HG03469 (cell line): ENCODE measurements at regions not wholly inside any gene's neighbourhood (a gene's known extent, or its start where the extent isn't known, plus 50 kb on each side); places are given as distances from the start of the nearest gene placed in this dataset.
"Not testable (repeated sequence)": the region's sequence is repeated elsewhere in the genome, so short reads cannot be mapped to it uniquely, and the experiment has no call there.

Experiments used
- ATAC-seq: cut with Tn5 transposase; IDR thresholded peaks from one replicate; pipeline ENCODE4 v1.9.1; 2021; ENCODE audit warnings: mild to moderate bottlenecking, moderate library complexity, moderate number of reproducible peaks; ENCODE audit not compliant: unreplicated experiment

DNA sequence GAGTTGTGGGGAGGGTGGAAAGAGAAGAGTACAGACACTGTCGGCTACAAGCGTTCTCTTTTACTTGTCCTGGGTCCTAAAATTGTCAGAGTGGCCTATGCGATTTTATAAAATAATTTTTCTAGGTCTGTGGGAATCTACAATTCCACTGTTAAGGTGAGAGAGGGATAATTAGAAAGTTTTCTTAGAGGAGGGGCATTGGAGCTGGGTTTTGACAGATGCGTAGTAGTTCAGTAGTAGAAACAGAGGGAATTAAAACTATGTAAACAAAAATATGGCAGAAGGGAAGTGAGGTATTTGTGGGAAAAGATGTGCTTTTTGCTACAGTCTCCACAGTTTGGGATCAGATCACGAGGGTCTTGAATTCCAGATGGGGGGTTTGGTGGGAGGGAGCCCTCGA, 129.1 kb upstream of the SHB start:
- ATAC-seq = no peak

GRCh38 chr9:38196714-38197113, 127.7 kb upstream of the SHB start:
- no peak for ATAC-seq

- ATAC-seq = no peak
Observed at GRCh38 chr9:38195737-38196161, 126.7 kb upstream of the SHB start.

- ATAC-seq = no peak
Observed at GRCh38 chr9:38194870-38195269, 125.8 kb upstream of the SHB start.

GRCh38 chr9:38192731-38193265, 123.8 kb upstream of the SHB start:
- no peak for ATAC-seq

DNA sequence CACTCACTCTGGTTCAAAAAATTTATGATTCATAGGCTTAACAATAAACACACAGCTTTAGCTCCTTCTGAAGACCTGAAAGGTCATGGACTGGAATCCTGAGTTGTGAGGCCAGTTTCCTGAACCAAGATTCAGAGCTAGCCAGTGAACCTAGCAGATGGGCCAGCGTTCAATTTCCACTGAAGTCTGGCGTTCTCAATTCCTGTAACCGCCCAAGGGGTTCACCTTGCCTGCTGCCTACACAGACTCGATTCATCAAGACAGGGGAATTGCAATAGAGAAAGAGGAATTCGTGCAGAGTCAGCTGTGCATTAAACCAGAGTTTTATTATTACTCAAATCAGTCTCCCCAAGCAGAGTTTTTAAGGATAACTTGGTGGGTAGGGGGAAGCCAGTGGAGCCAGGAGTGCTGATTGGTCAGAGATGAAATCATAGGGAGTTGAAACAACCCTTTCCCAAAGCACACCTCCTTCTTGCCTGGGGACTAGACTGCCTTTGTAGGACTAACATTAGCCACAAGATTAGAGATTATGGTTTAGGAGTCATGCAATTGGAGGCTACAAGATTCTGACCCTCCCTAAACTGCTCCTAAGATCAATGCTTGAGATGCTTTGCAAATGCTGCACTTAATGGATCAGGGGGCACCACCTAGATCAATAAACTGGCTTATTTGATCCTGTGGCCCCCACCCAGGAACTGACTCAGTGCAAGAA, 117.5 kb upstream of the SHB start:
- no peak for ATAC-seq

- no peak for ATAC-seq
Observed at GRCh38 chr9:38185647-38186403, 116.8 kb upstream of the SHB start.

DNA sequence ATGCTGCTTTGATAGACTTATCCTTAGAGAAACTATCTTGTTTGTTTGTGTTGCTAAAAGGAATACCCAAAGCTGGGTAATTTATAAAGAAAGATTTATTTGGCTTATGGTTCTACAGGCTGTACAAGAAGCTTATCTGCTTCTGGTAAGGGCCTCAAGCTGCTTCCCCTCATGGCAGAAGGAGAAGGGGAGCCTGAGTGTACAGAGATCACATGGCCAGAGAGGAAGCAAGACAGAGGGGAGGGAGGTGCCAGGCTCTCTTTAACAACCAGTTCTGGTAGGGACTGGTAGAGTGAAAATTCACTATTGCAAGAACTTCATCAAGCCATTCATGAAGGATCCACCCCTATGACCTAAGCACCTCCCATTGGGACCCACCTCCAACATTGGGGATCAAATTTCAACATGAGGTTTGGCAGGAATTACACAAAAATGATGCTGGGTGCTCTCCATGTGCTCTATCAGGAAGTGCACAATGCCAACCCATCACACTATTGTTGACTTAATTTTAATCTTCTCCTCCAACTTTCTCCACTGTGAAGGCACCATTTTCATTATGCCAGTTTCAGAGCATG, 115.1 kb upstream of the SHB start:
- no peak for ATAC-seq

DNA sequence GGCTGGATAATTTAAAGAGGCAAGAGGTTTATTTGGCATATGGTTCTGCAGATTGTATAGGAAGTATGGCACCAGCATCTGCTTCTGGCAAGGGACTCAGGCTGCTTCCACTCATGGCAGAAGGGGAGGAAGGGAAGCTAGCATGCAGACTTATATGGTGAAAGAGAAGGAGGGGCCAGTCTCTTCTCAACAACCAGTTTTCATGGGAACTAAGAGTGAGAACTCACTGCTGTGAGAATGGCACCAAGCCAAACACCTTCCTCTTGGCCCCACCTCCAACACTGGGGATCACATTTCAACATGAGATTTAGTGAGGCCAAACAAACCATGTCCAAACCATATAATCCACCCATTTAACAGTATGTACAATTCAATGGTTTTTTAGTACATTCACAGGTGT, 113.3 kb upstream of the SHB start:
- no peak for ATAC-seq

GRCh38 chr9:38181866-38182265, 112.8 kb upstream of the SHB start:
- no peak for ATAC-seq

DNA sequence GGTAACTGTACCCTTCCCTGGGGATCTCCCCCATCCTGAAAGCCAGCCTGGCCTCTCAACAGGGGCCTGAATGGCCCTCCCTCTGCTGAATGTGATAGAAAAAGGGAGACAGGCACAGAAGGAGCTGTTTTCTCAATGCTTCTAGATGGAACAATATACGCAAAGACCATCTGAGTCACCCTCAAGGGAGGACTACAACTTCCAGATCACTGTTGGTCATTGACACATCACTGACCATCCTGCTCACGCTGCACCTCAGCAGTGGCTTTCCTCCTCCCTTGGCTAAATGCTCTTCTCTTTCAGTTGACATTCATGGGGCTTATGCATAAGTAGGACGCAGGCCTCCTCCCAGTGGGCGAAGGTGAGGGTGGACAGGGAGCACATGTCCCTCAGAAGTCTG, 112.2 kb upstream of the SHB start:
- no peak for ATAC-seq

DNA sequence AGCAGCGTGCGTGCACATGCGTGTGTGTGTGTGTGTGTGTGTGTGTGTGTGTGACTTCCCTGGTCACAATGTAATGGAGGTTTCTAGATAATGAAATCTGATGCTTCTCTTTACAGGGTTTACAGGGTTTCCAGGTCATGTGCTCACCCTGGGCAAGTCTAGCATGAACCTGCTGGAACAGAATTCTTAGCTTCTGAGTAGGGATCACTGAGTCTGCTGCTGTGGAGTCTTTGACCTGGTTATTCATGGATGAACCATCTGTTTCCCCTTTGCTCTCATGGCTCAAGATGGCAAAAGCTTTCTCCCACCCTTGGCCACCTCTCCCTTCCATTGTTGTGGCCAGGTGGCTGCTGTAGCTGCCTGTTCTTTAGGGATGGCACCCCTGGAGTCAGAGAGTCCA, 111.6 kb upstream of the SHB start:
- ATAC-seq = no peak

- no peak for ATAC-seq
Observed at GRCh38 chr9:38179965-38180364, 110.9 kb upstream of the SHB start.

- no peak for ATAC-seq
Observed at GRCh38 chr9:38178237-38178636, 109.2 kb upstream of the SHB start.

DNA sequence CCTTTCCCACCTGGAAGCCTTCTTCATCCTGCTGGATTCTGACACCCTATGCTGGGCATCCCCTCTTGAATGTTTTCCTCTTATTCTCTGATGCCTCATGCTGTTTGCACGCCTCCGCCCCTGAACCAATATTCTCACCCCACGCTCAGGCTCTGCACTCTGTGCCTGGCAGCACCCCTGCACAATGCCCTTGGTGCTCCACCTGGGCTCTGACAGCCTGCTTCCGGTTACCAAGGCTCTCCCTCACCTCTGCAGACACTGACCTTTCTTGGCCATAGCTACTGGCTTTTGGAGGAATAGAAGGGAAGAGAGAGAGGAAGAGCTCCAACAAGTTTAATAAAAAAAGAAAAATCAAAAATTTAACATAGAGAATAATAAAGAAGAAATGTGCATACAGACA, 108.7 kb upstream of the SHB start:
- no peak for ATAC-seq

DNA sequence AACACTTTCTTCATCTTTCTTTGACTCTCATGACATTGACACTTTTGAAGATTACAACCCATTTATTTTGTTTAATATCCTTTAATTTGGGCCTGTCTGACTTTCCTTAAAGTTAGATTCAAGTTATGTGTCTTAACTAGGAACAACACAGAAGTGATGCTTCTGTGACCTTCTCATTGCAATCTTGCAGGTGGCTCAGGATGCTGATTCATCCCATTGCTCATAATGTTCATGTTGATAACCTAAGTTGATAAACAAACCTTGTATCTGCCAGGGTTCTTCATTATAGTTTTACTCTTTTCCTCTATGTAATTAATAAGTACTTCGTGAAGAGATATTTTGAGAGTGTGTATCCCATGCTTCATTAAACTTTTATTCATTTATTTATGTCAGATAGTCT, 107.2 kb upstream of the SHB start:
- no peak for ATAC-seq

GRCh38 chr9:38175423-38175822, 106.4 kb upstream of the SHB start:
- no peak for ATAC-seq

- ATAC-seq = no peak
Observed at GRCh38 chr9:38172586-38172985, 103.6 kb upstream of the SHB start.

GRCh38 chr9:38171926-38172325, 102.9 kb upstream of the SHB start:
- ATAC-seq = no peak

GRCh38 chr9:38171538-38171884, 102.5 kb upstream of the SHB start:
- no peak for ATAC-seq

DNA sequence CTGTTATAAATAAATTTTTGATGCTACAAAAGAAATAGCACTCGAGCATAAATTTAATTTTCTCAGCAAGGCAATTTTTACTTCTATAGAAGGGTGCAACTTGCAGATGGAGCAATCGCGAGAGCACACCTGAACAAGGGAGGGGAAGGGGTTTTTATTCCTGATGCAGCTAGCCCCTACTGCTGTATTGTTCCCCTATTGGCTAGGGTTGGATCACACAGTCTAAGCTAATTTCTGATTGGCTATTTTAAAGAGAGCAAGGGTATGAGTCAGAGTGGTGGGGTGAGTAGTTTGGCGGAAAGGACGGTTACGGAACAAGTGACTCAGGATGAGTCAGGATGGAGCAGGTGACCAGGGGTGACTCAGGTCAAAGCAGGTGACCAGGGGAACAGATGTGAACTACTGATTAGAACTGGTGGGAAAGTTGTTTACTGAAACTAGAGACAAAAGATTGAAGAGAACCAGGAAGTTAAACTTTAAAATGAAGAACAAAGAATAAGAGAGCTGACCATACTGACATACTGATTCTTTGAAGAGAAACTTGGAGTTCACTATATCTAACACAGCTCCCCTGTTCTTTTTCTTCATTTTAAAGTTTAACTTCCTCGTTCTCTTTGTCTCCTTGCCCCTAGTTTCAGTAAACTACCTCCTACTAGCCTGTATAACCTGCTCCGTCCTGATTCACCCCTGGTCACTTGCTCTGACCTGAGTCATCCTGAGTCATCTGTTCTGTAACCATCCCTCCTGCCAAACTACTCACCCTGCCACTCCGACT, 101.9 kb upstream of the SHB start:
- ATAC-seq = not testable (repeated sequence)
